Liver (tissue), 6 donors: ENCODE measurements at regions not wholly inside any gene's neighbourhood (a gene's known extent, or its start where the extent isn't known, plus 50 kb on each side); places are given as distances from the start of the nearest gene placed in this dataset.

Experiments used
- DNase-seq: peaks from one replicate; pipeline ENCODE4 v3.0.0-alpha.2; 2017; ENCODE audit warnings: low spot score
- H3K27ac ChIP-seq, 2 donors: one replicate each; pipeline ENCODE4 v1.7.0; 2013; ENCODE audit warnings: inconsistent platforms in 2 of 2, low read length in 2 of 2, control low read depth in 1 of 2, low read depth in 1 of 2, mild to moderate bottlenecking in 1 of 2
- H3K27me3 ChIP-seq, 4 donors: one replicate each; pipeline versions ENCODE4 v1.6.1 to v1.7.0; 2013; ENCODE audit warnings: low read length in 3 of 4, inconsistent platforms in 1 of 4, mild to moderate bottlenecking in 1 of 4, moderate library complexity in 1 of 4; ENCODE audit not compliant: control insufficient read depth in 4 of 4, insufficient read depth in 4 of 4
- H3K36me3 ChIP-seq, 4 donors: one replicate each; pipeline versions ENCODE4 v1.6.1 to v1.7.0; 2013; ENCODE audit warnings: low read length in 3 of 4, mild to moderate bottlenecking in 3 of 4, low read depth in 1 of 4, moderate library complexity in 1 of 4; ENCODE audit not compliant: control insufficient read depth in 4 of 4, insufficient read depth in 3 of 4
- H3K4me1 ChIP-seq, 4 donors: one replicate each; pipeline versions ENCODE4 v1.6.1 to v1.7.0; 2013; ENCODE audit warnings: low read length in 3 of 4, mild to moderate bottlenecking in 3 of 4, moderate library complexity in 1 of 4; ENCODE audit not compliant: control insufficient read depth in 4 of 4, insufficient read depth in 4 of 4
- H3K4me3 ChIP-seq, 3 donors: one replicate each; pipeline versions ENCODE4 v1.6.1 to v1.7.0; 2013; ENCODE audit warnings: low read length in 3 of 3, control low read depth in 1 of 3, low read depth in 1 of 3, mild to moderate bottlenecking in 1 of 3
- H3K9ac ChIP-seq, 2 donors: one replicate each; pipeline ENCODE4 v1.7.0; 2013; ENCODE audit warnings: low read length in 2 of 2, mild to moderate bottlenecking in 2 of 2, moderate library complexity in 2 of 2, control low read depth in 1 of 2, low read depth in 1 of 2
- H3K9me3 ChIP-seq, 4 donors: one replicate each; pipeline versions ENCODE4 v1.6.1 to v1.7.0; 2013; ENCODE audit warnings: low read length in 3 of 4; ENCODE audit not compliant: control insufficient read depth in 4 of 4
- EGR1 ChIP-seq, 2 donors: IDR thresholded peaks; 2 replicates each; pipeline ENCODE4 v1.6.1; 2016 to 2018; ENCODE audit warnings: antibody characterized with exemption in 2 of 2, low read depth in 2 of 2
- FOXA1 ChIP-seq: IDR thresholded peaks from 2 replicates; pipeline ENCODE4 v1.6.1; 2016; ENCODE audit warnings: antibody characterized with exemption
- GABPA ChIP-seq, 2 donors: IDR thresholded peaks in 1 of 2; conservative IDR thresholded peaks in 1 of 2; 2 replicates each; pipeline ENCODE4 v1.6.1; 2016; ENCODE audit warnings: antibody characterized with exemption in 2 of 2, mild to moderate bottlenecking in 1 of 2, moderate library complexity in 1 of 2
- HNF4A ChIP-seq, 2 donors: conservative IDR thresholded peaks; 2 replicates each; pipeline ENCODE4 v1.6.1; 2016; ENCODE audit warnings: antibody characterized with exemption in 2 of 2, mild to moderate bottlenecking in 2 of 2
- HNF4G ChIP-seq: IDR thresholded peaks from 2 replicates; pipeline ENCODE4 v1.6.1; 2016; ENCODE audit warnings: antibody characterized with exemption
- JUND ChIP-seq, 2 donors: IDR thresholded peaks; 2 replicates each; pipeline ENCODE4 v1.6.1; 2016; ENCODE audit warnings: antibody characterized with exemption in 2 of 2
- NR2F2 ChIP-seq: IDR thresholded peaks from 2 replicates; pipeline ENCODE4 v1.6.1; 2016; ENCODE audit warnings: antibody characterized with exemption
- RAD21 ChIP-seq, 2 donors: IDR thresholded peaks; 2 replicates each; pipeline ENCODE4 v1.6.1; 2016; ENCODE audit warnings: antibody characterized with exemption in 2 of 2, mild to moderate bottlenecking in 2 of 2
- REST ChIP-seq: IDR thresholded peaks from 2 replicates; pipeline ENCODE4 v1.6.1; 2016; ENCODE audit warnings: antibody characterized with exemption, mild to moderate bottlenecking
- RXRA ChIP-seq, 2 donors: IDR thresholded peaks; 2 replicates each; pipeline ENCODE4 v1.6.1; 2017 to 2018; ENCODE audit warnings: antibody characterized with exemption in 2 of 2, mild to moderate bottlenecking in 1 of 2
- SP1 ChIP-seq: IDR thresholded peaks from 2 replicates; pipeline ENCODE4 v1.6.1; 2018; ENCODE audit warnings: antibody characterized with exemption, mild to moderate bottlenecking
- TAF1 ChIP-seq: conservative IDR thresholded peaks from 2 replicates; pipeline ENCODE4 v1.6.1; 2016; ENCODE audit warnings: antibody characterized with exemption, mild to moderate bottlenecking
- YY1 ChIP-seq: IDR thresholded peaks from 2 replicates; pipeline ENCODE4 v1.6.1; 2016; ENCODE audit warnings: antibody characterized with exemption, mild to moderate bottlenecking
- TF ChIP-seq, protein P1 (sequence below): IDR thresholded peaks from 2 replicates; pipeline ENCODE4 v1.6.1; 2016; ENCODE audit warnings: antibody characterized with exemption
- TF ChIP-seq, protein P2 (sequence below): IDR thresholded peaks from 2 replicates; pipeline ENCODE4 v1.6.1; 2016; ENCODE audit warnings: antibody characterized with exemption
- TF ChIP-seq, protein P3 (sequence below): IDR thresholded peaks from 2 replicates; pipeline ENCODE4 v1.6.1; 2016; ENCODE audit warnings: antibody characterized with exemption
- donor health status: healthy.
- donor health status: healthy.
- donor health status: healthy.

- TF ChIP-seq GABPA (IDR thresholded peaks at IDR 0.05 in 1 of 2, conservative IDR thresholded peaks at IDR 0.05 in 1 of 2) (no peak), RXRA (IDR thresholded peaks at IDR 0.05) (no peak), SP1 (no peak), HNF4A (conservative IDR thresholded peaks at IDR 0.05) (no peak), NR2F2 (no peak), TAF1 (no peak)
- TF ChIP-seq, protein P1, sequence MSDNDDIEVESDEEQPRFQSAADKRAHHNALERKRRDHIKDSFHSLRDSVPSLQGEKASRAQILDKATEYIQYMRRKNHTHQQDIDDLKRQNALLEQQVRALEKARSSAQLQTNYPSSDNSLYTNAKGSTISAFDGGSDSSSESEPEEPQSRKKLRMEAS, result no peak
- TF ChIP-seq, protein P2, sequence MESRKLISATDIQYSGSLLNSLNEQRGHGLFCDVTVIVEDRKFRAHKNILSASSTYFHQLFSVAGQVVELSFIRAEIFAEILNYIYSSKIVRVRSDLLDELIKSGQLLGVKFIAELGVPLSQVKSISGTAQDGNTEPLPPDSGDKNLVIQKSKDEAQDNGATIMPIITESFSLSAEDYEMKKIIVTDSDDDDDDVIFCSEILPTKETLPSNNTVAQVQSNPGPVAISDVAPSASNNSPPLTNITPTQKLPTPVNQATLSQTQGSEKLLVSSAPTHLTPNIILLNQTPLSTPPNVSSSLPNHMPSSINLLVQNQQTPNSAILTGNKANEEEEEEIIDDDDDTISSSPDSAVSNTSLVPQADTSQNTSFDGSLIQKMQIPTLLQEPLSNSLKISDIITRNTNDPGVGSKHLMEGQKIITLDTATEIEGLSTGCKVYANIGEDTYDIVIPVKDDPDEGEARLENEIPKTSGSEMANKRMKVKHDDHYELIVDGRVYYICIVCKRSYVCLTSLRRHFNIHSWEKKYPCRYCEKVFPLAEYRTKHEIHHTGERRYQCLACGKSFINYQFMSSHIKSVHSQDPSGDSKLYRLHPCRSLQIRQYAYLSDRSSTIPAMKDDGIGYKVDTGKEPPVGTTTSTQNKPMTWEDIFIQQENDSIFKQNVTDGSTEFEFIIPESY, result no peak
Measured at GRCh38 chr4:31236639-31237173, 516.5 kb downstream of the PCDH7 start (continued).

DNA sequence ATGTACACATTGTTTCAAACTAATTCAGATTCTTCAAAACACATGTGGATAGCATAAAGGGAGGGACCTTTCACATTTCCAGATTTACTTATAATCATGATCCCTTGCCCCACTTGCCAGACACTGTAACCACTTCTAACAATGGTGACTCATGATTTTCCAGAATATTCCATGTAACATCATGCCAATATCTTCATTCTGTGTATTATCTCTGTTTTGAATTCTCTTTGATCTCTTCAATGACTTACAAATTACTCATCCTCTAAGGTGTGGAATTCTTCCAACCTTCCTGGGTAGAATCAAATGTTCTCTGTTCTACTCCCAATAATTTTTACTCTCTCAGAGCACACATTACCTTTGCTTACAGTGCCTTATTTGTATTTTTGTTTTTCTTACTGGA is 517.1 kb downstream of the PCDH7 start:
- no peak for TF ChIP-seq SP1
- TF ChIP-seq HNF4A (conservative IDR thresholded peaks at IDR 0.05), result no peak
- no peak for TF ChIP-seq YY1
- TF ChIP-seq, protein P1, result no peak
- no peak for TF ChIP-seq RAD21 (IDR thresholded peaks at IDR 0.05)
- TF ChIP-seq, protein P3, sequence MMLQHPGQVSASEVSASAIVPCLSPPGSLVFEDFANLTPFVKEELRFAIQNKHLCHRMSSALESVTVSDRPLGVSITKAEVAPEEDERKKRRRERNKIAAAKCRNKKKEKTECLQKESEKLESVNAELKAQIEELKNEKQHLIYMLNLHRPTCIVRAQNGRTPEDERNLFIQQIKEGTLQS, result no peak
- no peak for TF ChIP-seq GABPA (IDR thresholded peaks at IDR 0.05 in 1 of 2, conservative IDR thresholded peaks at IDR 0.05 in 1 of 2)
- no peak for TF ChIP-seq FOXA1
- no peak for TF ChIP-seq REST
- no peak for TF ChIP-seq EGR1 (IDR thresholded peaks at IDR 0.05; ENCODE audit: low read depth in 2 of 2)
- no peak for TF ChIP-seq RXRA (IDR thresholded peaks at IDR 0.05)
- no peak for TF ChIP-seq JUND (IDR thresholded peaks at IDR 0.05)
- TF ChIP-seq, protein P2, result no peak
- no peak for TF ChIP-seq HNF4G
- no peak for TF ChIP-seq TAF1
- Histone ChIP-seq H3K27ac (no peak overlapping the region), H3K9ac (no peak overlapping the region), H3K4me3 (no peak overlapping the region), H3K36me3 (no peaks in the 10 kb centered on the region), H3K27me3 (no peaks in the 10 kb centered on the region), H3K4me1 (no peaks in the 10 kb centered on the region), H3K9me3 (no peaks in the 10 kb centered on the region)
- DNase-seq, result no peak
